H1 (cell line): ENCODE measurements at regions not wholly inside any gene's neighbourhood (a gene's known extent, or its start where the extent isn't known, plus 50 kb on each side); places are given as distances from the start of the nearest gene placed in this dataset.

Experiments used
- EGR1 ChIP-seq: IDR thresholded peaks from 2 replicates; pipeline ENCODE4 v1.6.1; 2011; ENCODE audit warnings: low read depth, low read length, borderline replicate concordance
- EP300 ChIP-seq, 2 experiments: IDR thresholded peaks; 1 replicate in 1 of 2; 2 replicates in 1 of 2; pipeline ENCODE4 v1.6.1; 2011 to 2012; ENCODE audit warnings: low read depth in 2 of 2, low read length in 2 of 2, mild to moderate bottlenecking in 2 of 2, borderline replicate concordance in 1 of 2, inconsistent platforms in 1 of 2, moderate library complexity in 1 of 2
- EZH2 ChIP-seq: fragments of 200-600 bp; sonication (generic); IDR thresholded peaks from 2 replicates; pipeline ENCODE4 v1.7.1; 2012; ENCODE audit warnings: low read depth, mild to moderate bottlenecking, moderate library complexity, low read length, inconsistent platforms; ENCODE audit not compliant: severe bottlenecking
- JUN ChIP-seq: IDR thresholded peaks from 2 replicates; pipeline ENCODE4 v1.6.1; 2011; ENCODE audit warnings: low read depth, mild to moderate bottlenecking, improper control_type of control experiment, low read length
- POLR2A ChIP-seq, 2 experiments: IDR thresholded peaks; 1 replicate in 1 of 2; 2 replicates in 1 of 2; pipeline ENCODE4 v1.6.1; 2011; ENCODE audit warnings: low read depth in 2 of 2, low read length in 2 of 2, mild to moderate bottlenecking in 2 of 2; ENCODE audit errors: control extremely low read depth in 1 of 2
- SIN3A ChIP-seq, 2 experiments: IDR thresholded peaks in 1 of 2; conservative IDR thresholded peaks in 1 of 2; 2 replicates each; pipeline ENCODE4 v1.6.1; 2011 to 2012; ENCODE audit warnings: low read length in 2 of 2, improper control_type of control experiment in 1 of 2, low read depth in 1 of 2, mild to moderate bottlenecking in 1 of 2
- SP4 ChIP-seq: IDR thresholded peaks from 2 replicates; pipeline ENCODE4 v1.6.1; 2012; ENCODE audit warnings: low read length, inconsistent platforms
- ZNF274 ChIP-seq: IDR thresholded peaks from 2 replicates; pipeline ENCODE4 v1.7.0; 2012; ENCODE audit warnings: low read length, borderline replicate concordance; ENCODE audit errors: extremely low read depth
- TF ChIP-seq, protein P1 (sequence below): IDR thresholded peaks from 2 replicates; pipeline ENCODE4 v1.6.1; 2012; ENCODE audit warnings: low read length, inconsistent platforms

DNA sequence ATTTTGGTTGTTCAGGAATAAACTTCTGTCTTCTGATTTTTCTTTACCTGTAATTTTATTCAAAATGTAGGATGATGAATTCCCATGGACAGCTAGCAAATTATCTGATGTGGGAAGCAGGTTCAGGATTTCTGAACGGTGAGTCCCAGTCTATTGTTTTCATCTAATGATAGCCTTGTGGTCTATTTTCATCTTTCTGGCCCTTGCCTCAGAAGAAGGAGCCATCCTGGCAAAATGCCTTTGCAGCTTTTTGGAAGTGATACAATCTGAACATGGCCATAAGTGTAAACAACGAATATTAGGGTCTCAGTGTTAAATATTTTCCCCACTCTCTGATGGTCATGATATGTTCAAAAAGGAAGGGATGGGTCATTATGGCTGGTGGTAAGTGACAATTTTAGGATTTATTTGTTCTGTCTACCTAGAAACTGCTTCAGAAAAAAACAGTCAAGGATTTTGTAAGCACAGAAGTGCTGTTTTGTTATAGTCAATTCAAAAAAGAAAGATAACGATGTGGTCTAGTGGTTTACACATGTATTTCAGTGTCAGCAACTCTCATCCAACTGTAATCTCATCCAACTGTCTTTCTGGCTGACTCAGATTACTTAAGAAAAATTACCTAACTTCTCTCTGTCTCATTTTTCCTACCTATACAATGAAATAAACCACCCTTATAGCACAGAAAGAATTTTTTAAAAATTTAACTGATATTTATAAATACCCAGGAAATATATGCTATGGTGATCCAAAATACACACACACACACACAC is 272.6 kb upstream of the ERBB4 start:
- TF ChIP-seq POLR2A (IDR thresholded peaks at IDR 0.05; ENCODE audit: control extremely low read depth in 1 of 2, low read depth in 2 of 2, low read length in 2 of 2) = no peak
- TF ChIP-seq ZNF274 = no peak
- no peak for TF ChIP-seq SP4
- TF ChIP-seq, protein P1, sequence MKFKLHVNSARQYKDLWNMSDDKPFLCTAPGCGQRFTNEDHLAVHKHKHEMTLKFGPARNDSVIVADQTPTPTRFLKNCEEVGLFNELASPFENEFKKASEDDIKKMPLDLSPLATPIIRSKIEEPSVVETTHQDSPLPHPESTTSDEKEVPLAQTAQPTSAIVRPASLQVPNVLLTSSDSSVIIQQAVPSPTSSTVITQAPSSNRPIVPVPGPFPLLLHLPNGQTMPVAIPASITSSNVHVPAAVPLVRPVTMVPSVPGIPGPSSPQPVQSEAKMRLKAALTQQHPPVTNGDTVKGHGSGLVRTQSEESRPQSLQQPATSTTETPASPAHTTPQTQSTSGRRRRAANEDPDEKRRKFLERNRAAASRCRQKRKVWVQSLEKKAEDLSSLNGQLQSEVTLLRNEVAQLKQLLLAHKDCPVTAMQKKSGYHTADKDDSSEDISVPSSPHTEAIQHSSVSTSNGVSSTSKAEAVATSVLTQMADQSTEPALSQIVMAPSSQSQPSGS = no peak
- no peak for TF ChIP-seq SIN3A (conservative IDR thresholded peaks at IDR 0.05 in 1 of 2, IDR thresholded peaks at IDR 0.05 in 1 of 2; ENCODE audit: low read depth in 1 of 2, low read length in 2 of 2)
- no peak for TF ChIP-seq JUN
- TF ChIP-seq EZH2 = no peak
- no peak for TF ChIP-seq EP300 (IDR thresholded peaks at IDR 0.05; ENCODE audit: borderline replicate concordance in 1 of 2, low read depth in 2 of 2, low read length in 2 of 2)
- TF ChIP-seq EGR1 = no peak
